ENCODE measurements at regions not wholly inside any gene's neighbourhood (a gene's known extent, or its start where the extent isn't known, plus 50 kb on each side); places are given as distances from the start of the nearest gene placed in this dataset.
"Not testable (repeated sequence)": the region's sequence is repeated elsewhere in the genome, so short reads cannot be mapped to it uniquely, and the experiment has no call there.

- Mint-ChIP-seq H3K4me1 (no peaks in the 10 kb centered on the region), H3K9me3 (peaks cover 24% of the 10 kb centered on the region), H3K27me3 (no peaks in the 10 kb centered on the region), H3K4me3 (no peak overlapping the region), H3K36me3 (ENCODE audit: insufficient read depth) (no peaks in the 10 kb centered on the region), H3K27ac (ENCODE audit: low read depth) (no peak overlapping the region)
- no peak for ATAC-seq (replicated peaks; ENCODE audit: extremely low read depth, poor library complexity, severe bottlenecking)
- no peak for DNase-seq (ENCODE audit: low spot score in 2 of 2)
Measured at GRCh38 chr9:103586721-103587120, 507.4 kb upstream of the SMC2 start.

- no peaks in the 10 kb centered on the region for H3K4me1 Mint-ChIP-seq
- H3K4me3 Mint-ChIP-seq, result no peak overlapping the region
- H3K27me3 Mint-ChIP-seq, result no peaks in the 10 kb centered on the region
- no peak for ATAC-seq (replicated peaks; ENCODE audit: extremely low read depth, poor library complexity, severe bottlenecking)
- DNase-seq (ENCODE audit: low spot score in 2 of 2), result no peak
- H3K36me3 Mint-ChIP-seq (ENCODE audit: insufficient read depth), result peaks cover 1% of the 10 kb centered on the region
- peaks cover 14% of the 10 kb centered on the region for H3K9me3 Mint-ChIP-seq
- H3K27ac Mint-ChIP-seq (ENCODE audit: low read depth), result no peak overlapping the region
Measured at GRCh38 chr9:103601287-103601686, 492.8 kb upstream of the SMC2 start.

GRCh38 chr9:103611950-103612349, 482.2 kb upstream of the SMC2 start:
- not testable (repeated sequence) for H3K27me3 Mint-ChIP-seq; H3K4me3 Mint-ChIP-seq; H3K36me3 Mint-ChIP-seq (ENCODE audit: insufficient read depth); ATAC-seq (replicated peaks; ENCODE audit: extremely low read depth, poor library complexity, severe bottlenecking); H3K27ac Mint-ChIP-seq (ENCODE audit: low read depth); H3K4me1 Mint-ChIP-seq; DNase-seq (ENCODE audit: low spot score in 2 of 2)
- peaks cover 24% of the 10 kb centered on the region for H3K9me3 Mint-ChIP-seq

GRCh38 chr9:103615994-103616393, 478.1 kb upstream of the SMC2 start:
- peaks cover 2% of the 10 kb centered on the region for H3K36me3 Mint-ChIP-seq (ENCODE audit: insufficient read depth)
- H3K4me3 Mint-ChIP-seq, result no peak overlapping the region
- DNase-seq (ENCODE audit: low spot score in 2 of 2) (no peak), ATAC-seq (replicated peaks; ENCODE audit: extremely low read depth, poor library complexity, severe bottlenecking) (no peak)
- no peaks in the 10 kb centered on the region for H3K4me1 Mint-ChIP-seq
- no peak overlapping the region for H3K27ac Mint-ChIP-seq (ENCODE audit: low read depth)
- H3K9me3 Mint-ChIP-seq, result peaks cover 18% of the 10 kb centered on the region
- no peaks in the 10 kb centered on the region for H3K27me3 Mint-ChIP-seq

GRCh38 chr9:103617046-103617445, 477.1 kb upstream of the SMC2 start:
- Mint-ChIP-seq H3K4me1 (no peaks in the 10 kb centered on the region), H3K27me3 (no peaks in the 10 kb centered on the region), H3K9me3 (peaks cover 18% of the 10 kb centered on the region), H3K4me3 (no peak overlapping the region), H3K27ac (ENCODE audit: low read depth) (no peak overlapping the region), H3K36me3 (ENCODE audit: insufficient read depth) (peaks cover 2% of the 10 kb centered on the region)
- DNase-seq (ENCODE audit: low spot score in 2 of 2) (no peak), ATAC-seq (replicated peaks; ENCODE audit: extremely low read depth, poor library complexity, severe bottlenecking) (no peak)

- Mint-ChIP-seq H3K27ac (ENCODE audit: low read depth) (no peak overlapping the region), H3K36me3 (ENCODE audit: insufficient read depth) (no peaks in the 10 kb centered on the region), H3K4me1 (no peaks in the 10 kb centered on the region), H3K4me3 (no peak overlapping the region), H3K9me3 (peaks cover 7% of the 10 kb centered on the region), H3K27me3 (no peaks in the 10 kb centered on the region)
- DNase-seq (ENCODE audit: low spot score in 2 of 2) (no peak), ATAC-seq (replicated peaks; ENCODE audit: extremely low read depth, poor library complexity, severe bottlenecking) (no peak)
Measured at GRCh38 chr9:103625161-103625804, 468.8 kb upstream of the SMC2 start.

GRCh38 chr9:103627731-103628130, 466.4 kb upstream of the SMC2 start:
- ATAC-seq (replicated peaks; ENCODE audit: extremely low read depth, poor library complexity, severe bottlenecking) (no peak), DNase-seq (ENCODE audit: low spot score in 2 of 2) (no peak)
- no peak overlapping the region for H3K27ac Mint-ChIP-seq (ENCODE audit: low read depth)
- no peaks in the 10 kb centered on the region for H3K36me3 Mint-ChIP-seq (ENCODE audit: insufficient read depth)
- no peaks in the 10 kb centered on the region for H3K4me1 Mint-ChIP-seq
- H3K4me3 Mint-ChIP-seq, result no peak overlapping the region
- H3K9me3 Mint-ChIP-seq, result peaks cover 13% of the 10 kb centered on the region
- H3K27me3 Mint-ChIP-seq, result no peaks in the 10 kb centered on the region

- peaks cover 15% of the 10 kb centered on the region for H3K9me3 Mint-ChIP-seq
- H3K36me3 Mint-ChIP-seq (ENCODE audit: insufficient read depth), result no peaks in the 10 kb centered on the region
- no peak for DNase-seq (ENCODE audit: low spot score in 2 of 2)
Measured at GRCh38 chr9:103649086-103649485, 445.0 kb upstream of the SMC2 start.

GRCh38 chr9:103658156-103658555, 436.0 kb upstream of the SMC2 start:
- Mint-ChIP-seq H3K27me3 (no peaks in the 10 kb centered on the region), H3K4me1 (no peaks in the 10 kb centered on the region), H3K27ac (ENCODE audit: low read depth) (no peak overlapping the region), H3K4me3 (no peak overlapping the region), H3K36me3 (ENCODE audit: insufficient read depth) (no peaks in the 10 kb centered on the region), H3K9me3 (peaks cover 30% of the 10 kb centered on the region)
- DNase-seq (ENCODE audit: low spot score in 2 of 2), result no peak
- no peak for ATAC-seq (replicated peaks; ENCODE audit: extremely low read depth, poor library complexity, severe bottlenecking)

More at GRCh38 chr9:103649086-103649485, 445.0 kb upstream of the SMC2 start:
- Mint-ChIP-seq H3K27me3 (no peaks in the 10 kb centered on the region), H3K4me1 (no peaks in the 10 kb centered on the region), H3K4me3 (no peak overlapping the region), H3K27ac (ENCODE audit: low read depth) (no peak overlapping the region)
- ATAC-seq (replicated peaks; ENCODE audit: extremely low read depth, poor library complexity, severe bottlenecking), result no peak

- Mint-ChIP-seq H3K27me3 (no peaks in the 10 kb centered on the region), H3K36me3 (ENCODE audit: insufficient read depth) (no peaks in the 10 kb centered on the region), H3K4me3 (no peak overlapping the region), H3K4me1 (no peaks in the 10 kb centered on the region), H3K27ac (ENCODE audit: low read depth) (no peak overlapping the region), H3K9me3 (peaks cover 24% of the 10 kb centered on the region)
- DNase-seq (ENCODE audit: low spot score in 2 of 2) (no peak), ATAC-seq (replicated peaks; ENCODE audit: extremely low read depth, poor library complexity, severe bottlenecking) (no peak)
Measured at GRCh38 chr9:103660830-103661229, 433.3 kb upstream of the SMC2 start.

GRCh38 chr9:103661663-103662062, 432.4 kb upstream of the SMC2 start:
- Mint-ChIP-seq H3K4me3 (no peak overlapping the region), H3K27ac (ENCODE audit: low read depth) (no peak overlapping the region), H3K9me3 (peaks cover 27% of the 10 kb centered on the region), H3K27me3 (no peaks in the 10 kb centered on the region), H3K4me1 (no peaks in the 10 kb centered on the region), H3K36me3 (ENCODE audit: insufficient read depth) (no peaks in the 10 kb centered on the region)
- DNase-seq (ENCODE audit: low spot score in 2 of 2), result no peak
- no peak for ATAC-seq (replicated peaks; ENCODE audit: extremely low read depth, poor library complexity, severe bottlenecking)

- Mint-ChIP-seq H3K9me3 (peaks cover 15% of the 10 kb centered on the region), H3K27me3 (no peaks in the 10 kb centered on the region), H3K36me3 (ENCODE audit: insufficient read depth) (no peaks in the 10 kb centered on the region), H3K4me3 (no peak overlapping the region), H3K27ac (ENCODE audit: low read depth) (no peak overlapping the region), H3K4me1 (no peaks in the 10 kb centered on the region)
- DNase-seq (ENCODE audit: low spot score in 2 of 2) (no peak), ATAC-seq (replicated peaks; ENCODE audit: extremely low read depth, poor library complexity, severe bottlenecking) (no peak)
Measured at GRCh38 chr9:103669296-103669695, 424.8 kb upstream of the SMC2 start.

- DNase-seq (ENCODE audit: low spot score in 2 of 2) (no peak), ATAC-seq (replicated peaks; ENCODE audit: extremely low read depth, poor library complexity, severe bottlenecking) (no peak)
- Mint-ChIP-seq H3K4me1 (no peaks in the 10 kb centered on the region), H3K9me3 (peaks cover 16% of the 10 kb centered on the region), H3K4me3 (no peak overlapping the region), H3K27me3 (no peaks in the 10 kb centered on the region), H3K36me3 (ENCODE audit: insufficient read depth) (no peaks in the 10 kb centered on the region), H3K27ac (ENCODE audit: low read depth) (no peak overlapping the region)
Measured at GRCh38 chr9:103674271-103674670, 419.8 kb upstream of the SMC2 start.
